ENCODE measurements at regions not wholly inside any gene's neighbourhood (a gene's known extent, or its start where the extent isn't known, plus 50 kb on each side); places are given as distances from the start of the nearest gene placed in this dataset.

- no peak overlapping the region for H3K27ac ChIP-seq
- TF ChIP-seq ZFX (IDR thresholded peaks at IDR 0.05; ENCODE audit: borderline replicate concordance) = no peak
- no peak for TF ChIP-seq CTCF (IDR thresholded peaks at IDR 0.05)
These were observed 194.4 kb downstream of the KIF26A start for GRCh38 chr14:104332634-104333270.

GRCh38 chr14:104333646-104334423 is 195.4 kb downstream of the KIF26A start:
- no peak overlapping the region for H3K27ac ChIP-seq
- TF ChIP-seq CTCF (IDR thresholded peaks at IDR 0.05) (no peak), ZFX (IDR thresholded peaks at IDR 0.05; ENCODE audit: borderline replicate concordance) (no peak)

GRCh38 chr14:104334424-104335161 is 196.2 kb downstream of the KIF26A start:
- no peak overlapping the region for H3K27ac ChIP-seq
- TF ChIP-seq ZFX (IDR thresholded peaks at IDR 0.05; ENCODE audit: borderline replicate concordance) (no peak), CTCF (IDR thresholded peaks at IDR 0.05) (no peak)

- no peak overlapping the region for H3K27ac ChIP-seq
- TF ChIP-seq ZFX (IDR thresholded peaks at IDR 0.05; ENCODE audit: borderline replicate concordance) (no peak), CTCF (IDR thresholded peaks at IDR 0.05) (no peak)
These were observed 196.8 kb downstream of the KIF26A start for GRCh38 chr14:104335176-104335575.

- no peak overlapping the region for H3K27ac ChIP-seq
- TF ChIP-seq ZFX (IDR thresholded peaks at IDR 0.05; ENCODE audit: borderline replicate concordance) (no peak), CTCF (IDR thresholded peaks at IDR 0.05) (no peak)
These were observed 197.2 kb downstream of the KIF26A start for GRCh38 chr14:104335611-104336010.

GRCh38 chr14:104337351-104337750 is 199.0 kb downstream of the KIF26A start:
- no peak overlapping the region for H3K27ac ChIP-seq
- TF ChIP-seq CTCF (IDR thresholded peaks at IDR 0.05) = no peak
- no peak for TF ChIP-seq ZFX (IDR thresholded peaks at IDR 0.05; ENCODE audit: borderline replicate concordance)

All from 22Rv1 (cell line).